HepG2 (cell line): ENCODE measurements at regions not wholly inside any gene's neighbourhood (a gene's known extent, or its start where the extent isn't known, plus 50 kb on each side); places are given as distances from the start of the nearest gene placed in this dataset.

Experiments
- ATF2 ChIP-seq: sonication (generic); formaldehyde crosslinking; IDR thresholded peaks from 2 replicates; pipeline ENCODE4 v1.4.0; 2020; ENCODE audit warnings: missing genetic modification reagents
- BHLHE40 ChIP-seq: IDR thresholded peaks from 2 replicates; pipeline ENCODE4 v1.6.1; 2011; ENCODE audit warnings: low read length, improper control_type of control experiment
- EED ChIP-seq: sonication (generic); formaldehyde crosslinking; IDR thresholded peaks from 2 replicates; pipeline ENCODE4 v1.5.0; 2020; ENCODE audit warnings: mild to moderate bottlenecking, missing genetic modification reagents
- EP300 ChIP-seq, 3 experiments: sonication (generic) in 1 of 3; formaldehyde crosslinking in 1 of 3; IDR thresholded peaks; 2 replicates each; pipeline versions ENCODE4 v1.5.1 to v1.6.1; 2011 to 2020; ENCODE audit warnings: low read depth in 2 of 3, low read length in 2 of 3, borderline replicate concordance in 1 of 3, improper control_type of control experiment in 1 of 3, mild to moderate bottlenecking in 1 of 3, missing genetic modification reagents in 1 of 3, moderate library complexity in 1 of 3
- MYC ChIP-seq: sonication (generic); formaldehyde crosslinking; IDR thresholded peaks from 2 replicates; pipeline ENCODE4 v1.9.0; 2021; ENCODE audit warnings: missing genetic modification reagents, borderline replicate concordance
- POLR2AphosphoS5 ChIP-seq: IDR thresholded peaks from 2 replicates; pipeline ENCODE4 v1.6.1; 2012; ENCODE audit warnings: low read depth, low read length
- SUZ12 ChIP-seq: fragments of 150-350 bp; IDR thresholded peaks from 2 replicates; pipeline ENCODE4 v1.6.1; 2014; ENCODE audit warnings: low read depth, low read length
- USF2 ChIP-seq, 2 experiments: sonication (generic) in 1 of 2; formaldehyde crosslinking in 1 of 2; IDR thresholded peaks; 2 replicates each; pipeline versions ENCODE4 v1.5.1 to v1.6.1; 2011 to 2020; ENCODE audit warnings: borderline replicate concordance in 1 of 2, low read depth in 1 of 2, low read length in 1 of 2, mild to moderate bottlenecking in 1 of 2, missing genetic modification reagents in 1 of 2, moderate library complexity in 1 of 2

GRCh38 chr5:114146398-114146797 lies 215.5 kb upstream of the KCNN2 start:
- no peak for TF ChIP-seq BHLHE40
- no peak for TF ChIP-seq USF2 (IDR thresholded peaks at IDR 0.05; ENCODE audit: low read depth, low read length)
- TF ChIP-seq USF2 (CRISPR knock-in tag; IDR thresholded peaks at IDR 0.05; ENCODE audit: borderline replicate concordance), result no peak
- TF ChIP-seq SUZ12, result no peak
- TF ChIP-seq POLR2AphosphoS5, result no peak
- no peak for TF ChIP-seq ATF2
- TF ChIP-seq EED (CRISPR knock-in tag), result no peak
- no peak for TF ChIP-seq MYC (CRISPR knock-in tag)
- no peak for TF ChIP-seq EP300 (IDR thresholded peaks at IDR 0.05; ENCODE audit: low read depth in 2 of 2, low read length in 2 of 2)
- TF ChIP-seq EP300 (CRISPR knock-in tag; IDR thresholded peaks at IDR 0.05; ENCODE audit: borderline replicate concordance), result no peak
